H1 (cell line): ENCODE measurements at regions not wholly inside any gene's neighbourhood (a gene's known extent, or its start where the extent isn't known, plus 50 kb on each side); places are given as distances from the start of the nearest gene placed in this dataset.

ENCODE experiments used
- CTCF ChIA-PET: fragments of 300-600 bp; sonication (Branson Sonifier 250); formaldehyde crosslinking; loops from one replicate; lab custom pipeline; 2021; ENCODE audit not compliant: partially characterized antibody; lab: Charles Lee
- POLR2A ChIA-PET: fragments of 300-600 bp; sonication (Branson Sonifier 250); formaldehyde crosslinking; loops from one replicate; lab custom pipeline; 2021; ENCODE audit warnings: inconsistent platforms; ENCODE audit not compliant: partially characterized antibody; lab: Charles Lee
- DNase-seq, 2 experiments: peaks; one replicate each; pipeline versions ENCODE4 v3.0.0 to v3.0.0-alpha.2; 2010 to 2022; ENCODE audit warnings: low spot score in 2 of 2, low read depth in 1 of 2, mixed read lengths in 1 of 2
- FAIRE-seq: peaks from 2 replicates; lab custom pipeline; 2011; peaks lifted over from hg19 to GRCh38; lab: Jason Lieb, UNC
- H2AFZ ChIP-seq: 2 replicates; pipeline ENCODE4 v1.8.1; 2012; ENCODE audit warnings: low read length, inconsistent platforms
- H2AK5ac ChIP-seq: 2 replicates; pipeline ENCODE4 v1.6.1; 2013; ENCODE audit warnings: low read depth, low read length
- H2BK120ac ChIP-seq: replicated peaks from 2 replicates; pipeline ENCODE3; 2013; ENCODE audit warnings: low read depth, low read length, inconsistent platforms
- H2BK12ac ChIP-seq: 2 replicates; pipeline ENCODE4 v1.6.1; 2013; ENCODE audit warnings: low read depth, low read length
- H2BK15ac ChIP-seq: 2 replicates; pipeline ENCODE4 v1.6.1; 2013; ENCODE audit warnings: low read length
- H2BK20ac ChIP-seq: 2 replicates; pipeline ENCODE4 v1.6.1; 2013; ENCODE audit warnings: low read length
- H2BK5ac ChIP-seq: 2 replicates; pipeline ENCODE4 v1.6.1; 2013; ENCODE audit warnings: low read depth, low read length
- H3K14ac ChIP-seq: 2 replicates; pipeline ENCODE4 v1.6.1; 2013; ENCODE audit warnings: inconsistent platforms; ENCODE audit not compliant: insufficient read length
- H3K18ac ChIP-seq: 2 replicates; pipeline ENCODE4 v1.6.1; 2013; ENCODE audit warnings: low read length; ENCODE audit errors: extremely low read depth
- H3K23ac ChIP-seq: 2 replicates; pipeline ENCODE4 v1.6.1; 2013; ENCODE audit warnings: inconsistent platforms; ENCODE audit not compliant: insufficient read length
- H3K23me2 ChIP-seq: 2 replicates; pipeline ENCODE4 v1.6.1; 2013; ENCODE audit warnings: low read depth, low read length
- H3K27ac ChIP-seq: 2 replicates; pipeline ENCODE4 v1.6.1; 2011; ENCODE audit warnings: low read depth, low read length, inconsistent platforms
- H3K27me3 ChIP-seq, 4 experiments: replicated peaks in 1 of 4; 1 replicate in 1 of 4; 2 replicates in 3 of 4; pipeline versions ENCODE4 v1.6.1 to v1.8.1; 2011 to 2013; ENCODE audit warnings: low read length in 3 of 4, mild to moderate bottlenecking in 3 of 4, inconsistent platforms in 2 of 4, mixed read lengths in 2 of 4, moderate library complexity in 1 of 4; ENCODE audit not compliant: control insufficient read depth in 3 of 4, insufficient read depth in 3 of 4; ENCODE audit errors: extremely low read depth in 1 of 4
- H3K36me3 ChIP-seq, 4 experiments: 2 replicates each; pipeline versions ENCODE4 v1.6.1 to v1.8.1; 2011 to 2013; ENCODE audit warnings: mild to moderate bottlenecking in 4 of 4, low read length in 3 of 4, moderate library complexity in 2 of 4, control low read depth in 1 of 4, inconsistent platforms in 1 of 4; ENCODE audit not compliant: insufficient read depth in 4 of 4, control insufficient read depth in 2 of 4
- H3K4ac ChIP-seq: replicated peaks from 2 replicates; pipeline ENCODE3; 2013; ENCODE audit warnings: low read length, low read depth, mixed read lengths, inconsistent platforms; ENCODE audit not compliant: insufficient read length
- H3K4me1 ChIP-seq, 4 experiments: replicated peaks in 1 of 4; 1 replicate in 1 of 4; 2 replicates in 3 of 4; pipeline versions ENCODE4 v1.6.1 to v1.8.1; 2011 to 2013; ENCODE audit warnings: low read length in 3 of 4, inconsistent platforms in 2 of 4, mixed read lengths in 1 of 4; ENCODE audit not compliant: insufficient read depth in 4 of 4, control insufficient read depth in 3 of 4
- H3K4me2 ChIP-seq, 2 experiments: 2 replicates each; pipeline versions ENCODE4 v1.6.1 to v1.8.1; 2011 to 2013; ENCODE audit warnings: low read depth in 2 of 2, low read length in 2 of 2, control low read depth in 1 of 2, inconsistent platforms in 1 of 2, mild to moderate bottlenecking in 1 of 2; ENCODE audit not compliant: insufficient read depth in 1 of 2
- H3K4me3 ChIP-seq, 4 experiments: fragments of 200-600, 300-600 bp in 1 of 4; sonication (generic), shearing (Covaris generic), sonication (Bioruptor Twin) in 1 of 4; 2 replicates each; pipeline versions ENCODE4 v1.5.1 to v1.8.1; 2011 to 2016; ENCODE audit warnings: low read length in 4 of 4, low read depth in 3 of 4, control low read depth in 2 of 4, inconsistent platforms in 2 of 4, mild to moderate bottlenecking in 2 of 4, mixed read lengths in 1 of 4, moderate library complexity in 1 of 4; ENCODE audit not compliant: insufficient read depth in 2 of 4; ENCODE audit errors: extremely low read depth in 1 of 4
- H3K56ac ChIP-seq: replicated peaks from 2 replicates; pipeline ENCODE3; 2013; ENCODE audit warnings: low read depth, mild to moderate bottlenecking, mixed read lengths, low read length, inconsistent platforms; ENCODE audit not compliant: insufficient read length
- H3K79me1 ChIP-seq: 2 replicates; pipeline ENCODE4 v1.6.1; 2013; ENCODE audit warnings: low read depth, low read length, control low read depth
- H3K79me2 ChIP-seq, 2 experiments: 2 replicates each; pipeline versions ENCODE4 v1.6.1 to v1.8.1; 2012 to 2013; ENCODE audit warnings: low read length in 2 of 2, mild to moderate bottlenecking in 2 of 2, inconsistent platforms in 1 of 2; ENCODE audit not compliant: insufficient read depth in 2 of 2, control insufficient read depth in 1 of 2
- H3K9ac ChIP-seq, 4 experiments: replicated peaks in 1 of 4; 1 replicate in 1 of 4; 2 replicates in 3 of 4; pipeline versions ENCODE4 v1.6.1 to v1.8.1; 2011 to 2013; ENCODE audit warnings: low read depth in 3 of 4, low read length in 3 of 4, control low read depth in 2 of 4, mild to moderate bottlenecking in 2 of 4, moderate library complexity in 2 of 4, inconsistent platforms in 1 of 4; ENCODE audit errors: extremely low read depth in 1 of 4
- H3K9me3 ChIP-seq, 2 experiments: 2 replicates each; pipeline versions ENCODE4 v1.6.1 to v1.8.1; 2012 to 2013; ENCODE audit warnings: mild to moderate bottlenecking in 2 of 2, moderate library complexity in 2 of 2, control low read depth in 1 of 2, inconsistent platforms in 1 of 2, low read depth in 1 of 2, low read length in 1 of 2, mixed read lengths in 1 of 2; ENCODE audit not compliant: insufficient read depth in 2 of 2
- H4K20me1 ChIP-seq, 2 experiments: replicated peaks in 1 of 2; 2 replicates each; pipeline versions ENCODE3 to v1.8.1; 2011 to 2013; ENCODE audit warnings: inconsistent platforms in 2 of 2, low read length in 2 of 2, mild to moderate bottlenecking in 1 of 2; ENCODE audit not compliant: insufficient read depth in 2 of 2, control insufficient read depth in 1 of 2
- H4K5ac ChIP-seq: 2 replicates; pipeline ENCODE4 v1.6.1; 2013; ENCODE audit warnings: low read length, low read depth, mixed read lengths, inconsistent platforms; ENCODE audit not compliant: insufficient read length
- H4K8ac ChIP-seq: 2 replicates; pipeline ENCODE4 v1.8.0; 2013; ENCODE audit warnings: mild to moderate bottlenecking, moderate library complexity, low read length, inconsistent platforms; ENCODE audit not compliant: insufficient read depth; ENCODE audit errors: extremely low read depth
- H4K91ac ChIP-seq: replicated peaks from 2 replicates; pipeline ENCODE3; 2013; ENCODE audit warnings: low read length, mixed read lengths, inconsistent platforms; ENCODE audit not compliant: insufficient read length
- CTBP2 ChIP-seq: IDR thresholded peaks from 2 replicates; pipeline ENCODE4 v1.7.0; 2011; ENCODE audit warnings: borderline replicate concordance, mild to moderate bottlenecking, moderate library complexity, mixed read lengths, low read length; ENCODE audit not compliant: insufficient read depth, insufficient read length
- WGBS, 2 experiments: shearing (Covaris generic) in 1 of 2; methylation state at CpG; one replicate each; pipeline versions ENCODE4 v1.1.6 to v1.1.7; 2013 to 2015; ENCODE audit warnings: low lambda C conversion rate in 2 of 2, mixed read lengths in 2 of 2, inconsistent platforms in 1 of 2, low coverage in 1 of 2, missing lambda C conversion rate in 1 of 2; ENCODE audit not compliant: insufficient replicate concordance in 2 of 2, insufficient coverage in 1 of 2, insufficient read length in 1 of 2; ENCODE audit errors: extremely low coverage in 1 of 2, missing lambda C conversion rate in 1 of 2; 5-methylcytosine and 5-hydroxymethylcytosine counted together

DNA sequence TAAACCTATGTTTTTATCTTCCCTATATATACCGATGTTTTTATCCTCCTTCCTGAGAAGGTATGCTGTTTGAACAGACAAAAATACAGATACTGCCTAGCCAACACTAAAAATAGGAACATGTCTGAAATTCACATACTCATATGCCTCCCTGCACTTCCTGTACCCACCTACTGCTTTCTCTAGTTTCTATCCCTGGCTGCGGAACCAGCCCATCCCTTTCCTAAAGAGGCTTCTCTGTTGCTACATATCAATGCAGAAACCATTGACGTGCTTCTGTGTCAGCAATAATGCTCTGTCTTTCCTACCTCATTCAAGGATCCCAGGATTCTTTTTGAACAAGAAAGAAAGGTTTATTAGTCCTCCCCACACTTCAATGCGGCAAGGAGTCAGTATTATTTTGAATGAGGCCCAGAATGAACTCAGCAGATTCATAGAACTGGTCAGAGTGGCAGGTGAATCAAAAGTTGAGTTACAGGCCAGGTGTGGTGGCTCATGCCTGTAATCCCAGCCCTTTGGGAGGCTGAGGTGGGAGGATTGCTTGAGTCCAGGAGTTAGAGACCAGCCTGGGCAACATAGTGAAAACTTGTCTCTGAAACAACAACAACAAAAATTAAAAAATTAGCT, 67.8 kb upstream of the NAP1L1 start:
- H3K9ac ChIP-seq = no peak overlapping the region
- H3K27me3 ChIP-seq = no peaks in the 10 kb centered on the region
- no peaks in the 10 kb centered on the region for H3K4me1 ChIP-seq
- TF ChIP-seq CTBP2 = no peak
- TF ChIP-seq, all 59 proteins: peak for 0
- Histone ChIP-seq H3K4me3 (no peak overlapping the region), H3K27ac (no peak overlapping the region), H4K91ac (no peak overlapping the region), H2BK120ac (no peak overlapping the region), H2AFZ (peak overlapping the region; percentile 57; the same call in 1 of the 2 replicates), H3K79me1 (no peaks in the 10 kb centered on the region), H2BK5ac (no peak overlapping the region), H4K20me1 (no peaks in the 10 kb centered on the region), H3K79me2 (no peaks in the 10 kb centered on the region), H3K4me2 (no peak overlapping the region), H4K8ac (no peak overlapping the region), H2BK15ac (no peak overlapping the region), H2AK5ac (no peak overlapping the region), H3K23ac (no peak overlapping the region), H3K18ac (no peak overlapping the region), H4K5ac (no peak overlapping the region), H3K9me3 (no peaks in the 10 kb centered on the region), H2BK12ac (no peak overlapping the region), H3K4ac (no peak overlapping the region), H3K23me2 (no peaks in the 10 kb centered on the region), H3K36me3 (no peaks in the 10 kb centered on the region), H2BK20ac (no peak overlapping the region), H3K56ac (no peak overlapping the region), H3K14ac (no peak overlapping the region)
- CTCF ChIA-PET = no interaction called here
- POLR2A ChIA-PET = no interaction called here
- WGBS, 2 experiments = 81% methylated on average over 4 of the region's 4 CpGs; no CpG with 5 or more reads in 1 of the 2 experiments
- no peak for FAIRE-seq
- DNase-seq = no peak
